PFSK-1 (cell line): ENCODE measurements at regions not wholly inside any gene's neighbourhood (a gene's known extent, or its start where the extent isn't known, plus 50 kb on each side); places are given as distances from the start of the nearest gene placed in this dataset.

ENCODE experiments used
- POLR2AphosphoS5 ChIP-seq: IDR thresholded peaks from 2 replicates; pipeline ENCODE4 v1.6.1; 2012; ENCODE audit warnings: low read depth, mild to moderate bottlenecking, control low read depth, low read length, moderate library complexity
- REST ChIP-seq, 2 experiments: IDR thresholded peaks; 2 replicates each; pipeline versions ENCODE4 v1.6.1 to v1.8.0; 2011 to 2012; ENCODE audit warnings: low read depth in 2 of 2, low read length in 2 of 2, control low read depth in 1 of 2, inconsistent platforms in 1 of 2, mild to moderate bottlenecking in 1 of 2, moderate library complexity in 1 of 2; ENCODE audit not compliant: insufficient read depth in 1 of 2

- TF ChIP-seq POLR2AphosphoS5 (no peak), REST (IDR thresholded peaks at IDR 0.05; ENCODE audit: insufficient read depth in 1 of 2, low read depth in 2 of 2, low read length in 2 of 2) (no peak)
Measured at GRCh38 chr6:139758209-139758611, 383.8 kb upstream of the CITED2 start.
